Ectodermal cell (in vitro differentiated cells): ENCODE measurements at regions not wholly inside any gene's neighbourhood (a gene's known extent, or its start where the extent isn't known, plus 50 kb on each side); places are given as distances from the start of the nearest gene placed in this dataset.

Experiments
- H3K27ac ChIP-seq: 2 replicates; pipeline ENCODE4 v1.7.0; 2013; ENCODE audit warnings: mild to moderate bottlenecking, low read depth, low read length; ENCODE audit not compliant: insufficient read depth, poor library complexity, severe bottlenecking
- H3K27me3 ChIP-seq: 2 replicates; pipeline ENCODE4 v1.7.0; 2013; ENCODE audit warnings: mild to moderate bottlenecking, low read length; ENCODE audit not compliant: insufficient read depth, control insufficient read depth, poor library complexity, severe bottlenecking
- H3K36me3 ChIP-seq: one replicate; pipeline ENCODE4 v1.7.0; 2013; ENCODE audit warnings: low read length; ENCODE audit not compliant: control insufficient read depth, insufficient read depth
- H3K4me1 ChIP-seq: one replicate; pipeline ENCODE4 v1.7.0; 2013; ENCODE audit warnings: low read length; ENCODE audit not compliant: control insufficient read depth, insufficient read depth
- H3K4me3 ChIP-seq: 2 replicates; pipeline ENCODE4 v1.7.0; 2013; ENCODE audit warnings: low read depth, low read length, control low read depth; ENCODE audit not compliant: insufficient read depth
- H3K9me3 ChIP-seq: 2 replicates; pipeline ENCODE4 v1.7.0; 2013; ENCODE audit warnings: mild to moderate bottlenecking, low read length, moderate library complexity; ENCODE audit not compliant: control insufficient read depth
- WGBS, 2 experiments: methylation state at CpG; one replicate each; pipeline ENCODE4 v1.1.7; 2013; ENCODE audit warnings: missing lambda C conversion rate in 2 of 2; 5-methylcytosine and 5-hydroxymethylcytosine counted together

DNA sequence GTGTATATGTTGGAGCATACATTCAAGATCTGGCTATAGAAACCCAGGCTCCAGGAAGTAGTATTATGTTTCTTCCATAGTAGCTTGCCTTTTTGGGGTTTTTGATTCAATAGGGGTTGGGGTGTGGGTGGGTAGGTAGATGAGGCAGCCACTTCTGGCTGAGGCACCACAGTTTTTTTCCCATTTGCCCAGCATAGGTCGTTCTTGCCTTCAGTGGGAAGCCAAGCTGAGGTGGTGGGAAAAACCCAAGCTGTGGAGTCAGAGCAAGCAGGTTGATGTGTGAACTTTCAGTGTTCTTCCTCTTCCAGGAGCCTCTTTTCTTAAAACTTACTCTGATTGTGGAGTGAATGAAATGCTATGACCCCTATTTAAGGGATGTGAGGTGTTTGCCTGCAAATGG lies 67.0 kb upstream of the RPS6KA3 start:
- no peaks in the 10 kb centered on the region for H3K4me1 ChIP-seq
- no peaks in the 10 kb centered on the region for H3K27me3 ChIP-seq
- no peak overlapping the region for H3K27ac ChIP-seq
- H3K9me3 ChIP-seq, result no peaks in the 10 kb centered on the region
- no peak overlapping the region for H3K4me3 ChIP-seq
- no peaks in the 10 kb centered on the region for H3K36me3 ChIP-seq
- 23 to 40% methylated on average over 1 of the region's 1 CpG for WGBS, 2 experiments

DNA sequence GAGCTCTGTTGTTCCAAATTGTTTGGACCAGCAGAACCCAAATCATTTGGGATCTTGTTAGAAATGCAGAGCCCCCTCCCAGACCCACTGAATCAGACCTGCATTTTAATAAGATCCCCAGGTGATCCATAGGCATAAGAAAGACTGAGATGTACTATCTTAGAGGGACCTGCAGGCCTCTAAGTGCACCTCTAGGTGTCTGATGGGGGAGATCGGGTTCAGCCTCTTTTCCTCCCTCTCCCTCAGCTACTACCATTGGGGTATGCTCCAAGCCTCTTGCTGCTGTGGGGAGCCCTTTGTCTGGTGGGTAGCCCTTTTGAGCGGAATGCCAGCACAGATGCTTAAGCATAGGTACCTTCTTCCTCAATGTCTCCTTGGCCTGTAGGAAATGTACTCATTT lies 63.8 kb upstream of the RPS6KA3 start:
- H3K27me3 ChIP-seq, result no peaks in the 10 kb centered on the region
- H3K27ac ChIP-seq, result no peak overlapping the region
- 60 to 87% methylated on average over 1 to 2 of the region's 2 CpGs for WGBS, 2 experiments
- no peak overlapping the region for H3K4me3 ChIP-seq
- no peaks in the 10 kb centered on the region for H3K9me3 ChIP-seq
- no peaks in the 10 kb centered on the region for H3K36me3 ChIP-seq
- H3K4me1 ChIP-seq, result no peaks in the 10 kb centered on the region

DNA sequence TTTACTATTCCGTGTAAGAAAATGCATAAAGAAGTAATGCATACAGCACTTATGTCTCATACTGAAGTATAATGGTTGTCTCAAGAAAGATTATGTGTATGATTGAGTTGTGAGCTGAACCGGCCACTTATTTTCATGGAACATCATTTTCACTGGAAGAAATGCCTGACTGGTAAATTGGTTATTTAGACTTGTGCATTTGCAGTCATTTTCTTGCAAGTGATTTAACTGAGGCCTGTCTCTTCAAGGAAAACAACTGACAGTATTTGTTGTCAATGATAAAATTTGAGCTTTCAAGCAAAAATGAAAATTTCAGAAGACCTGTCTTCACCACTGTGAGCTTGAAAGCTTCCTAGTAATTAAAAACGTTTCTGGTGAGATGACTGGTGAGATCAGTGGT lies 62.7 kb upstream of the RPS6KA3 start:
- no peaks in the 10 kb centered on the region for H3K9me3 ChIP-seq
- H3K27me3 ChIP-seq, result no peaks in the 10 kb centered on the region
- H3K4me1 ChIP-seq, result no peaks in the 10 kb centered on the region
- H3K4me3 ChIP-seq, result no peak overlapping the region
- H3K27ac ChIP-seq, result no peak overlapping the region
- WGBS, 2 experiments, result 93 to 100% methylated on average over 1 to 3 of the region's 3 CpGs
- no peaks in the 10 kb centered on the region for H3K36me3 ChIP-seq

DNA sequence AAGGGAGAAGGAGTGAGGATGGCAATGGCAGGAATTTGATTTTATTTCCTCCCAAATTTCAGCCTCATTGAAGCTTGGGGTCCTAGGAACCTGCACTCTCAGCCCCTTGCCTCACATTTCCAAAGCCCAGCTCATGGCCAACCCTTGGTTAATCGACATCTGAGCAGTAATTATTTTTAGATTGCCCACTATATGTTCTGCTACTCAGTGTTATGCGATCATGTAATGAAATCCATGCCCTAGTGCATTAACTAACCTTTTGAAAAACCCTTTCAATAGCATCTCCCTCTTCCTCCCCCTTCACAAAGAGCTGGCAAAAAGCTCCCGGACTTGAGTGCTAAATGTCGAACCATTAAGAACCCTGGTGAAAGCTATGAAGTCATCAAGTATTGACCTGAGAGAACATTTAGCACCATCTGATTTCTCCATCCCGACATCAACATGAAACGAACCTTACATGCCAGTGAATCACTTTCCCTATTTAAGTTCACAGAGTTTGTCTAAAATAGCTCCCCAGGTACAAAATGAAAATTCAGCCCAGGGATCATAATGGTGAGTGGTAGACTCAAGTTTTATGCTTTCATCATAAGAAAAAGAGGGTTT lies 59.2 kb upstream of the RPS6KA3 start:
- H3K27ac ChIP-seq, result no peak overlapping the region
- no peaks in the 10 kb centered on the region for H3K4me1 ChIP-seq
- no peaks in the 10 kb centered on the region for H3K9me3 ChIP-seq
- no peaks in the 10 kb centered on the region for H3K36me3 ChIP-seq
- 91 to 92% methylated on average over 6 of the region's 6 CpGs for WGBS, 2 experiments
- no peak overlapping the region for H3K4me3 ChIP-seq
- H3K27me3 ChIP-seq, result no peaks in the 10 kb centered on the region

DNA sequence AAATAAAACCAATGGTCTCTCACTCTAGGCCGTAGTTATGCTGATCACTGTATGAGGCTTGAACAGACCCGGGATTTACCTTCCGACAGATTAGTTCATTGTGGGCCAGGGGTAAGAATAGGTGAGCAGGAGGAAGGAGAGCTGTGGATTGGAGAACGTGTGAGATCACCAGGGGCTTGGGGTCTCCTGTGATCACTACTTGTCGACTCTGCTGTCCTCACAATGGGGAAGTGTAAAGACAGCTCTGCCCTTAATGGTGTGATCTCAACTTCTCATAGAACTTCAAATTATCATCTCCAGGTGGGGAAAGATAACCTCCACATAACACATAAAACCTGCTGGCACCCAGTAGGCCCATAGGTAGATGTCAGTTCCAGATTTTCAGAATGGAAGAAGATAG lies 56.2 kb upstream of the RPS6KA3 start:
- Histone ChIP-seq H3K4me1 (no peaks in the 10 kb centered on the region), H3K27ac (no peak overlapping the region), H3K4me3 (no peak overlapping the region), H3K9me3 (no peaks in the 10 kb centered on the region), H3K36me3 (no peaks in the 10 kb centered on the region), H3K27me3 (no peaks in the 10 kb centered on the region)
- 87 to 93% methylated on average over 3 to 5 of the region's 5 CpGs for WGBS, 2 experiments

DNA sequence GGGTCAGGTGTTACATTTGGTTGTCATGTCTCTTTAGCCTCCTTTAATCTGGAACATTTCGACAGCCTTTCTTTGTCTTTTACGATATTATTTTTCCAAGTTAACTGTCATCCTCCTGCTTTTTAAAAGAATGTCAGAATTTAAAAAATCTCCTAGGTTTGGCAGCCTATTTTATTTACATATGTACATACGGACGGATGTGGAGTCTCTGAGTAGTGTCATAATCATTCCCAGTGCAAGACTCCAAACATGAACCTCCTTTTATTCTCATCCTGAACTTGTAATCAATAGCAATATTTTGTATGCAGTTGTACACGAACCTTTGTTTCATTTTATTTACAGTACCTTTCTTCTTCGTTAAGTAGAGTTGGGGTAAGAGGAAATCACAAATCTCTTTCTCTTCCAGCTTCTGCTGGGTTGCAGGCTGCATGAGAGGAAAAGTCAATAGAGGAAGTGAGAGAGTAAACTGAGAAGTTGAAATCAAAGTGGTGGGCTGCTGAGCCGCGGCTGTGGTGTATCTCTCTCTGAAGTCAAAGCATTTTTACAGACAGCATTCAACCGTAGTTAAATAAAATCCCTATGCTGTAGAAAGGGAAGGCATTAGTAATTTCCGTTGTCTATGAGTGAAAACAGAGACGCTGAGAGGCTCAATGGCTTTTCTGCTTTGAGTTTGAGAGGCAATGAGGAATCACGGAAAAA lies 53.9 kb upstream of the RPS6KA3 start:
- Histone ChIP-seq H3K36me3 (no peaks in the 10 kb centered on the region), H3K4me3 (no peak overlapping the region), H3K9me3 (no peaks in the 10 kb centered on the region), H3K4me1 (no peaks in the 10 kb centered on the region), H3K27me3 (no peaks in the 10 kb centered on the region), H3K27ac (no peak overlapping the region)
- WGBS, 2 experiments, result 82 to 88% methylated on average over 5 to 11 of the region's 12 CpGs

DNA sequence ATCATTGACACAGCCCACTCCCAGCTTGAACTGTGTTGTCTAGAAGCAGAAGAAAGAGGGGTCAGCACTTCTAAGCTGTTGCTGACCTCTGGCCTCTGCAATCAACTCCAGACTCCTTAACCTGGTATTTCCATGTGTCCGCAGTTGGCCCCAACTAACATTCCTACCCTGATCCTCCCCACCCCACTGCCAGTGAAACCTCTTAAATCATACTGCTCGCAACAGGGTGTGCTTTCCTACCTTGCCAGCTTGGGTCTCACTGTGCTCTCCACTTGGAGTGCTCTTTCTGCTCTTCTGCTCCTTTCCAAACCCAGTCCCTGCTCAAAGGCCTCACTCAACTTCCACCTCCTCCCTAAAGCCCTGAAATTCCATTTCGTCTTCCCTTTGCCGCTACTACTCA lies 52.3 kb upstream of the RPS6KA3 start:
- no peak overlapping the region for H3K27ac ChIP-seq
- H3K4me1 ChIP-seq, result no peaks in the 10 kb centered on the region
- H3K36me3 ChIP-seq, result no peaks in the 10 kb centered on the region
- H3K4me3 ChIP-seq, result no peak overlapping the region
- 84 to 87% methylated on average over 4 of the region's 4 CpGs for WGBS, 2 experiments
- H3K9me3 ChIP-seq, result no peaks in the 10 kb centered on the region
- H3K27me3 ChIP-seq, result no peaks in the 10 kb centered on the region

DNA sequence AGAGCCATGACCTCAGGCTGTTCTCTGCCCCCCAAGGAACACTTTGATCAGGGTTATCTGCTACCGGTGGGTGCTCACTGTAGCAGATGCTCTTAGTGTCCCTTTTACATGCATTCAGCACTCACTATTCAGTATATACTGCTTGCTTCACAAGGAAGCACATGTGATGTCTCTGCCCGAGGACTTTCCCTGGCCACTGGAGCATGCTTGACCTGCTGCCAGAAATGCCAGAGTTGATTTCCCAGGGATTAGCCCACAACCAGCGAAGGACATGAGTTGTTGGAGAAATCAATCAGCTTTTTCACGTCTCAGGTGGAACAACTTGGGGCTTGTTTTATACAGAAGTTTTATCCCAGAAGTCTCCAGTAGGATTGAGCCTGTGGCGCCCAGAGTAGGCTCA lies 51.2 kb upstream of the RPS6KA3 start:
- 88 to 94% methylated on average over 5 of the region's 5 CpGs for WGBS, 2 experiments
- no peaks in the 10 kb centered on the region for H3K36me3 ChIP-seq

More for the DNA sequence above, 51.2 kb upstream of the RPS6KA3 start:
- Histone ChIP-seq H3K27ac (no peak overlapping the region), H3K4me1 (no peaks in the 10 kb centered on the region), H3K4me3 (no peak overlapping the region), H3K9me3 (no peaks in the 10 kb centered on the region), H3K27me3 (no peaks in the 10 kb centered on the region)
